ENCODE measurements at regions not wholly inside any gene's neighbourhood (a gene's known extent, or its start where the extent isn't known, plus 50 kb on each side); places are given as distances from the start of the nearest gene placed in this dataset.

GRCh38 chr11:39690856-39691255 lies 1768.6 kb downstream of the LRRC4C start:
- Histone ChIP-seq H3K9me3 (ENCODE audit: low read length) (no peaks in the 10 kb centered on the region), H4K20me1 (ENCODE audit: insufficient read depth, low read length) (no peaks in the 10 kb centered on the region), H3K9me2 (ENCODE audit: low read depth, low read length) (no peaks in the 10 kb centered on the region), H2AFZ (ENCODE audit: low read length) (no peak overlapping the region), H3K27me3 (ENCODE audit: insufficient read depth, low read length) (no peaks in the 10 kb centered on the region), H3K4me1 (ENCODE audit: insufficient read depth, low read length, severe bottlenecking) (no peaks in the 10 kb centered on the region), H3F3A (ENCODE audit: insufficient read depth, low read length) (no peaks in the 10 kb centered on the region), H3K4me2 (ENCODE audit: low read length) (no peak overlapping the region), H3K9ac (ENCODE audit: low read length) (no peak overlapping the region), H3K79me2 (ENCODE audit: insufficient read depth, low read length) (no peaks in the 10 kb centered on the region), H3K36me3 (ENCODE audit: insufficient read depth, low read length) (no peaks in the 10 kb centered on the region), H3K4me3 (ENCODE audit: low read depth, low read length, poor library complexity, severe bottlenecking) (no peak overlapping the region), H3K27ac (ENCODE audit: low read depth, low read length, poor library complexity, severe bottlenecking) (no peak overlapping the region)
- TF ChIP-seq EZH2 (IDR thresholded peaks at IDR 0.05; ENCODE audit: borderline replicate concordance, low read length) (no peak), CTCF (IDR thresholded peaks at IDR 0.05; ENCODE audit: low read length) (no peak)

DNA sequence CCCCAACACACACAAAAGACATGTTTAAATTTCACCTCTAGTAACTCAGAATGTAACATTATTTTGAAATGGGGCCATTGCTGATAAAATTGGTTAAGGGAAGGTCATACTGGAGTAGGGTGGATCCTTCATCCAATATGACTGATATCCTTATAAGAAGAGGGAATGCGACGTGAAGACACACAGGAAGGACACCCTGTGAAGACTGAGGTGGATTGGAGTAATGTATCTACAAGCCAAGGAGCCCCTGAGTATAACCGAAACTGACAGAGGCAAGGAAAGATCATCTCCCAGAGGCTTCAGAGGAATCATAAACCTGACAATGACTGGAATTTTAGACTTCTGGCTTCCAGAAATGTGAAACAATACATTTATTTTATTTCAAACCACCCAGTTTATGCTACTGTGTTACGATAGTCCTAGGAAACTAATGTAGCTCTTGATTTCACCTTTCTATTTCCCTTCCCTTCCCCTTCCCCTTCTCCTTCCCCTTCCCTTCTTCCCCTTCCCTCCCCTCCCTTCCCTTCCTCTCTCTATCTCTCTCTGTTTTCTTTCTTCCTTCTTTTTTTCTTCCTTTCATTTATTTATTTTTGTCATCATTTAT lies 1775.4 kb downstream of the LRRC4C start:
- Histone ChIP-seq H3K79me2 (ENCODE audit: insufficient read depth, low read length) (no peaks in the 10 kb centered on the region), H3K9me2 (ENCODE audit: low read depth, low read length) (no peaks in the 10 kb centered on the region), H3K9ac (ENCODE audit: low read length) (no peak overlapping the region), H2AFZ (ENCODE audit: low read length) (no peak overlapping the region), H3K4me1 (ENCODE audit: insufficient read depth, low read length, severe bottlenecking) (no peaks in the 10 kb centered on the region), H3F3A (ENCODE audit: insufficient read depth, low read length) (no peaks in the 10 kb centered on the region), H3K27ac (ENCODE audit: low read depth, low read length, poor library complexity, severe bottlenecking) (no peak overlapping the region), H3K9me3 (ENCODE audit: low read length) (no peaks in the 10 kb centered on the region), H3K4me3 (ENCODE audit: low read depth, low read length, poor library complexity, severe bottlenecking) (no peak overlapping the region), H3K4me2 (ENCODE audit: low read length) (no peak overlapping the region), H4K20me1 (ENCODE audit: insufficient read depth, low read length) (no peaks in the 10 kb centered on the region), H3K36me3 (ENCODE audit: insufficient read depth, low read length) (no peaks in the 10 kb centered on the region), H3K27me3 (ENCODE audit: insufficient read depth, low read length) (no peaks in the 10 kb centered on the region)
- TF ChIP-seq EZH2 (IDR thresholded peaks at IDR 0.05; ENCODE audit: borderline replicate concordance, low read length) (no peak), CTCF (IDR thresholded peaks at IDR 0.05; ENCODE audit: low read length) (no peak)

DNA sequence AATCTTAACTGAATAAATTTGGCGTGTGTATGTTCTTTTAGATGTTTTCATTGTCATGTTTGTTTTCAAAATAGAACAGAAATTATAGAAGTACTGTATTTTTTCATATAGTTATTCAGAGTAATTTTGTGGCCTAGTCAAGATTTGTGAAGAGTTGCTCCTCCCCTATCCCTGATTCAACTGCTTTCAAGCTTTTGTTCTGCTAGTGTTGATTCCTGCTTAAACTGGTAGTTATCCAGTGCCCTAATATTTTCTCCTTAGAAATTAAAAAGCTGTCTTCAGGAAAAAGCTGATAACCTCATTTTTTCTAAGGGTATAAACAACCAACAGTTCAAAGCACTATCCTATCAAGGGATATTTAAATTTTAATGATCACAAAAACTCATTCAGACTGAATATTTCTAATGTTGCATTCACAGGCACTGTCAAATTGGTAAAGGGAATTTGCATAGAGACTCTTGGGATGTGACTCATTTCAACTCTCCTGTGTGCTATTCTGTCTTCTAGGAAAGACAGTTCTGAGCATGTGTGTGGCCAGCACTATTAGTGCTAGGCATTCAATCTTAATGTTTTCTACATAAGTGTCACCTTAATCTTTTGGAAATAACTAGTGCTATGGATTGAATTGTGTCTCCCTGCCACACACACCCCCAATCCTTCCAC lies 1776.0 kb downstream of the LRRC4C start:
- H3F3A ChIP-seq (ENCODE audit: insufficient read depth, low read length) = no peaks in the 10 kb centered on the region
- H3K4me3 ChIP-seq (ENCODE audit: low read depth, low read length, poor library complexity, severe bottlenecking) = no peak overlapping the region
- no peaks in the 10 kb centered on the region for H4K20me1 ChIP-seq (ENCODE audit: insufficient read depth, low read length)
- H3K36me3 ChIP-seq (ENCODE audit: insufficient read depth, low read length) = no peaks in the 10 kb centered on the region
- TF ChIP-seq CTCF (IDR thresholded peaks at IDR 0.05; ENCODE audit: low read length) = no peak
- TF ChIP-seq EZH2 (IDR thresholded peaks at IDR 0.05; ENCODE audit: borderline replicate concordance, low read length) = no peak
- H2AFZ ChIP-seq (ENCODE audit: low read length) = no peak overlapping the region
- H3K79me2 ChIP-seq (ENCODE audit: insufficient read depth, low read length) = no peaks in the 10 kb centered on the region
- no peaks in the 10 kb centered on the region for H3K4me1 ChIP-seq (ENCODE audit: insufficient read depth, low read length, severe bottlenecking)
- no peak overlapping the region for H3K27ac ChIP-seq (ENCODE audit: low read depth, low read length, poor library complexity, severe bottlenecking)
- no peaks in the 10 kb centered on the region for H3K9me2 ChIP-seq (ENCODE audit: low read depth, low read length)
- H3K4me2 ChIP-seq (ENCODE audit: low read length) = no peak overlapping the region
- no peaks in the 10 kb centered on the region for H3K27me3 ChIP-seq (ENCODE audit: insufficient read depth, low read length)
- no peaks in the 10 kb centered on the region for H3K9me3 ChIP-seq (ENCODE audit: low read length)
- no peak overlapping the region for H3K9ac ChIP-seq (ENCODE audit: low read length)
